GM12878 (cell line): ENCODE measurements at regions not wholly inside any gene's neighbourhood (a gene's known extent, or its start where the extent isn't known, plus 50 kb on each side); places are given as distances from the start of the nearest gene placed in this dataset.

Experiments used
- CHD2 ChIP-seq: IDR thresholded peaks from 2 replicates; pipeline ENCODE4 v1.6.1; 2011; ENCODE audit warnings: low read depth, low read length, improper control_type of control experiment, borderline replicate concordance
- EGR1 ChIP-seq, 2 experiments: IDR thresholded peaks; 1 replicate in 1 of 2; 2 replicates in 1 of 2; pipeline ENCODE4 v1.6.1; 2011 to 2012; ENCODE audit warnings: low read depth in 2 of 2, low read length in 2 of 2, borderline replicate concordance in 1 of 2, mild to moderate bottlenecking in 1 of 2, moderate library complexity in 1 of 2
- JUND ChIP-seq: IDR thresholded peaks from 2 replicates; pipeline ENCODE4 v1.6.1; 2012; ENCODE audit warnings: low read depth, mild to moderate bottlenecking, low read length, improper control_type of control experiment, moderate library complexity
- MTA2 ChIP-seq: fragments of 450-650 bp; IDR thresholded peaks from 2 replicates; pipeline ENCODE4 v1.6.1; 2016; ENCODE audit warnings: low read depth, mild to moderate bottlenecking, moderate library complexity
- STAT3 ChIP-seq: IDR thresholded peaks from 2 replicates; pipeline ENCODE4 v1.6.1; 2011; ENCODE audit warnings: low read depth, low read length, improper control_type of control experiment
- TAF1 ChIP-seq: IDR thresholded peaks from 2 replicates; pipeline ENCODE4 v1.6.1; 2011; ENCODE audit warnings: mild to moderate bottlenecking, low read depth, low read length, borderline replicate concordance
- TF ChIP-seq, protein P1 (sequence below), 3 experiments: IDR thresholded peaks in 2 of 3; conservative IDR thresholded peaks in 1 of 3; 2 replicates each; pipeline ENCODE4 v1.5.1; 2011; ENCODE audit warnings: low read depth in 3 of 3, low read length in 3 of 3, mild to moderate bottlenecking in 3 of 3, control low read depth in 2 of 3, moderate library complexity in 2 of 3, inconsistent platforms in 1 of 3, mixed read lengths in 1 of 3; ENCODE audit not compliant: control insufficient read depth in 2 of 3, insufficient read depth in 1 of 3; ENCODE audit errors: extremely low read depth in 1 of 3
- TF ChIP-seq, protein P2 (sequence below): IDR thresholded peaks from 2 replicates; pipeline ENCODE4 v1.6.1; 2012; ENCODE audit warnings: mild to moderate bottlenecking, low read depth, low read length

DNA sequence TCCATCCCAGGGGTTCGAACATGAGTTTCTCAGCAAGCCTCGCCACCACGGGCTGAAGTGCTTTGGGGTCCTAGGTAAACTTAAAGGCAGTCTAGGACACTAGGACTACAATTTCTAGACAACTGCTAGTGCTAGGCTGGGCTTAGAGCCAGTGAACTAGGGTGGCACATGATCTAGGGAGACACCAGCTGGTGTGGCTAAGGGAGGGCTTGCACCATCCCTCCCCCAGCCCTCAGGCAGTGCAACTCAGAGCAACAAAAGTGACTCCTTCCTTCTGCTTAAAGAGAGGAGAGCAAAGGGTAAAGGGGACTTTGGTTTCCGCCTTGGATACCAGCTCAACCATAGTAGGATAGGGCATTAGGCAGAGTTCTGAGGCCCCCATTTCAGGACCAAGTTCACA is 162.5 kb upstream of the AFF2 start:
- TF ChIP-seq STAT3 (no peak), EGR1 (IDR thresholded peaks at IDR 0.05; ENCODE audit: borderline replicate concordance in 1 of 2, low read depth in 2 of 2, low read length in 2 of 2) (no peak), CHD2 (no peak), TAF1 (no peak), JUND (no peak), MTA2 (no peak)
- TF ChIP-seq, protein P1, sequence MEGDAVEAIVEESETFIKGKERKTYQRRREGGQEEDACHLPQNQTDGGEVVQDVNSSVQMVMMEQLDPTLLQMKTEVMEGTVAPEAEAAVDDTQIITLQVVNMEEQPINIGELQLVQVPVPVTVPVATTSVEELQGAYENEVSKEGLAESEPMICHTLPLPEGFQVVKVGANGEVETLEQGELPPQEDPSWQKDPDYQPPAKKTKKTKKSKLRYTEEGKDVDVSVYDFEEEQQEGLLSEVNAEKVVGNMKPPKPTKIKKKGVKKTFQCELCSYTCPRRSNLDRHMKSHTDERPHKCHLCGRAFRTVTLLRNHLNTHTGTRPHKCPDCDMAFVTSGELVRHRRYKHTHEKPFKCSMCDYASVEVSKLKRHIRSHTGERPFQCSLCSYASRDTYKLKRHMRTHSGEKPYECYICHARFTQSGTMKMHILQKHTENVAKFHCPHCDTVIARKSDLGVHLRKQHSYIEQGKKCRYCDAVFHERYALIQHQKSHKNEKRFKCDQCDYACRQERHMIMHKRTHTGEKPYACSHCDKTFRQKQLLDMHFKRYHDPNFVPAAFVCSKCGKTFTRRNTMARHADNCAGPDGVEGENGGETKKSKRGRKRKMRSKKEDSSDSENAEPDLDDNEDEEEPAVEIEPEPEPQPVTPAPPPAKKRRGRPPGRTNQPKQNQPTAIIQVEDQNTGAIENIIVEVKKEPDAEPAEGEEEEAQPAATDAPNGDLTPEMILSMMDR (IDR thresholded peaks at IDR 0.05 in 2 of 3, conservative IDR thresholded peaks at IDR 0.05 in 1 of 3; ENCODE audit: control insufficient read depth in 2 of 3, extremely low read depth in 1 of 3, insufficient read depth in 1 of 3, low read depth in 3 of 3, low read length in 3 of 3), result no peak
- TF ChIP-seq, protein P2, sequence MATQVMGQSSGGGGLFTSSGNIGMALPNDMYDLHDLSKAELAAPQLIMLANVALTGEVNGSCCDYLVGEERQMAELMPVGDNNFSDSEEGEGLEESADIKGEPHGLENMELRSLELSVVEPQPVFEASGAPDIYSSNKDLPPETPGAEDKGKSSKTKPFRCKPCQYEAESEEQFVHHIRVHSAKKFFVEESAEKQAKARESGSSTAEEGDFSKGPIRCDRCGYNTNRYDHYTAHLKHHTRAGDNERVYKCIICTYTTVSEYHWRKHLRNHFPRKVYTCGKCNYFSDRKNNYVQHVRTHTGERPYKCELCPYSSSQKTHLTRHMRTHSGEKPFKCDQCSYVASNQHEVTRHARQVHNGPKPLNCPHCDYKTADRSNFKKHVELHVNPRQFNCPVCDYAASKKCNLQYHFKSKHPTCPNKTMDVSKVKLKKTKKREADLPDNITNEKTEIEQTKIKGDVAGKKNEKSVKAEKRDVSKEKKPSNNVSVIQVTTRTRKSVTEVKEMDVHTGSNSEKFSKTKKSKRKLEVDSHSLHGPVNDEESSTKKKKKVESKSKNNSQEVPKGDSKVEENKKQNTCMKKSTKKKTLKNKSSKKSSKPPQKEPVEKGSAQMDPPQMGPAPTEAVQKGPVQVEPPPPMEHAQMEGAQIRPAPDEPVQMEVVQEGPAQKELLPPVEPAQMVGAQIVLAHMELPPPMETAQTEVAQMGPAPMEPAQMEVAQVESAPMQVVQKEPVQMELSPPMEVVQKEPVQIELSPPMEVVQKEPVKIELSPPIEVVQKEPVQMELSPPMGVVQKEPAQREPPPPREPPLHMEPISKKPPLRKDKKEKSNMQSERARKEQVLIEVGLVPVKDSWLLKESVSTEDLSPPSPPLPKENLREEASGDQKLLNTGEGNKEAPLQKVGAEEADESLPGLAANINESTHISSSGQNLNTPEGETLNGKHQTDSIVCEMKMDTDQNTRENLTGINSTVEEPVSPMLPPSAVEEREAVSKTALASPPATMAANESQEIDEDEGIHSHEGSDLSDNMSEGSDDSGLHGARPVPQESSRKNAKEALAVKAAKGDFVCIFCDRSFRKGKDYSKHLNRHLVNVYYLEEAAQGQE, result no peak
